HCT116 (cell line): ENCODE measurements at regions not wholly inside any gene's neighbourhood (a gene's known extent, or its start where the extent isn't known, plus 50 kb on each side); places are given as distances from the start of the nearest gene placed in this dataset.

Source experiments
- ATAC-seq: fragments of 200-7000 bp; cut with Tn5 transposase; 2 replicates; pipeline ENCODE4 v1.9.1; 2020; ENCODE audit warnings: mild to moderate bottlenecking, moderate library complexity
- BruUV-seq: library from RNA; stranded (reverse); fragments of 400-500 nt; replicated peaks from 2 replicates; lab custom pipeline; 2021; lab: Mats Ljungman, UMichigan
- CTCF ChIA-PET: fragments of 300-600 bp; sonication (Branson Sonifier 250); formaldehyde crosslinking; loops from one replicate; lab custom pipeline; 2021; ENCODE audit warnings: antibody characterized with exemption; lab: Charles Lee
- POLR2A ChIA-PET: fragments of 300-600, 350-600 bp; sonication (Branson Sonifier 250); formaldehyde crosslinking; loops from one replicate; lab custom pipeline; 2021; ENCODE audit warnings: antibody characterized with exemption; lab: Charles Lee
- RAD21 ChIA-PET, 2 experiments: fragments of 300-600 bp; sonication (Branson Sonifier 250); formaldehyde crosslinking; loops; one replicate each; lab custom pipeline; 2023; ENCODE audit warnings: low total read pairs in 2 of 2; ENCODE audit not compliant: uncharacterized antibody in 2 of 2, unreplicated experiment in 2 of 2, low non-redundant PET in 1 of 2; lab: Charles Lee
- DNase-seq: peaks from one replicate; pipeline ENCODE4 v3.0.0-alpha.2; 2010; ENCODE audit warnings: low read depth, low spot score
- H2AFZ ChIP-seq: fragments of 200-600 bp; shearing (Covaris generic), sonication (generic); 2 replicates; pipeline ENCODE4 v1.6.1; 2017; ENCODE audit warnings: low read depth, mixed run types, mixed read lengths, antibody characterized with exemption, low read length; ENCODE audit not compliant: poor library complexity, severe bottlenecking
- H3K27ac ChIP-seq: 2 replicates; pipeline ENCODE4 v1.5.1; 2012; ENCODE audit warnings: low read depth, low read length
- H3K27me3 ChIP-seq: fragments of 200-600 bp; sonication (generic); 2 replicates; pipeline ENCODE4 v1.6.1; 2016; ENCODE audit warnings: mixed run types, low read length, mixed read lengths; ENCODE audit not compliant: insufficient read depth
- H3K36me3 ChIP-seq, 2 experiments: fragments of 200-500 bp in 1 of 2; fragments of 200-600 bp in 1 of 2; sonication (Bioruptor generic) in 1 of 2; sonication (generic) in 1 of 2; 2 replicates each; pipeline versions ENCODE4 v1.5.1 to v1.6.1; 2014 to 2016; ENCODE audit warnings: low read length in 2 of 2, inconsistent platforms in 1 of 2, mixed read lengths in 1 of 2, mixed run types in 1 of 2; ENCODE audit not compliant: insufficient read depth in 2 of 2, control insufficient read depth in 1 of 2
- H3K4me1 ChIP-seq, 2 experiments: fragments of 200-600 bp in 1 of 2; sonication (generic) in 1 of 2; 2 replicates each; pipeline versions ENCODE4 v1.5.1 to v1.6.1; 2012 to 2017; ENCODE audit warnings: low read length in 2 of 2, inconsistent platforms in 1 of 2, mild to moderate bottlenecking in 1 of 2, mixed read lengths in 1 of 2, mixed run types in 1 of 2, moderate library complexity in 1 of 2; ENCODE audit not compliant: insufficient read depth in 2 of 2, control insufficient read depth in 1 of 2
- H3K4me2 ChIP-seq: fragments of 200-600 bp; sonication (generic); 2 replicates; pipeline ENCODE4 v1.6.1; 2017; ENCODE audit warnings: mixed run types, low read length, mixed read lengths
- H3K4me3 ChIP-seq, 2 experiments: fragments of 200-600 bp in 1 of 2; sonication (generic) in 1 of 2; replicated peaks in 1 of 2; 2 replicates each; pipeline ENCODE4 v1.5.1; 2011 to 2016; ENCODE audit warnings: low read length in 2 of 2, control low read depth in 1 of 2, low read depth in 1 of 2, mild to moderate bottlenecking in 1 of 2, mixed read lengths in 1 of 2, mixed run types in 1 of 2
- H3K79me2 ChIP-seq: fragments of 200-600 bp; sonication (generic); 2 replicates; pipeline ENCODE4 v1.6.1; 2017; ENCODE audit warnings: mild to moderate bottlenecking, mixed run types, low read length, moderate library complexity, mixed read lengths; ENCODE audit not compliant: insufficient read depth
- H3K9ac ChIP-seq: fragments of 200-600 bp; sonication (generic); 2 replicates; pipeline ENCODE4 v1.6.1; 2016; ENCODE audit warnings: low read length, mixed read lengths
- H3K9me2 ChIP-seq: fragments of 200-600 bp; sonication (generic), shearing (Covaris generic); 2 replicates; pipeline ENCODE4 v1.6.1; 2017; ENCODE audit warnings: mixed run types, mild to moderate bottlenecking, moderate library complexity; ENCODE audit not compliant: insufficient read depth
- H3K9me3 ChIP-seq, 2 experiments: fragments of 200-500 bp in 1 of 2; fragments of 200-600 bp in 1 of 2; sonication (Bioruptor generic) in 1 of 2; sonication (generic) in 1 of 2; 2 replicates each; pipeline ENCODE4 v1.6.1; 2014 to 2017; ENCODE audit warnings: low read length in 2 of 2, mixed read lengths in 2 of 2, inconsistent platforms in 1 of 2, low read depth in 1 of 2, mild to moderate bottlenecking in 1 of 2, mixed run types in 1 of 2, moderate library complexity in 1 of 2; ENCODE audit not compliant: control insufficient read depth in 1 of 2, insufficient read depth in 1 of 2
- H4K20me1 ChIP-seq: fragments of 200-600 bp; sonication (generic), shearing (Covaris generic); 2 replicates; pipeline ENCODE4 v1.6.1; 2017; ENCODE audit warnings: mixed run types, mild to moderate bottlenecking, moderate library complexity; ENCODE audit not compliant: insufficient read depth
- CBX3 ChIP-seq: IDR thresholded peaks from 2 replicates; pipeline ENCODE4 v1.6.1; 2012; ENCODE audit warnings: low read depth
- CEBPB ChIP-seq: IDR thresholded peaks from 2 replicates; pipeline ENCODE4 v1.6.1; 2012; ENCODE audit warnings: low read depth
- EGR1 ChIP-seq: IDR thresholded peaks from 2 replicates; pipeline ENCODE4 v1.6.1; 2012; ENCODE audit warnings: low read depth
- ELF1 ChIP-seq: IDR thresholded peaks from 2 replicates; pipeline ENCODE4 v1.6.1; 2012; ENCODE audit warnings: low read depth, borderline replicate concordance
- EZH2 ChIP-seq: fragments of 200-600 bp; sonication (generic); IDR thresholded peaks from 2 replicates; pipeline ENCODE4 v1.6.1; 2017; ENCODE audit warnings: antibody characterized with exemption, mixed run types
- EZH2phosphoT487 ChIP-seq: fragments of 200-600 bp; IDR thresholded peaks from 2 replicates; pipeline ENCODE4 v1.6.1; 2018; ENCODE audit warnings: antibody characterized with exemption, borderline replicate concordance
- FOSL1 ChIP-seq: IDR thresholded peaks from 2 replicates; pipeline ENCODE4 v1.6.1; 2012; ENCODE audit warnings: low read depth
- POLR2A ChIP-seq: IDR thresholded peaks from 2 replicates; pipeline ENCODE4 v1.7.0; 2011; ENCODE audit warnings: borderline replicate concordance; ENCODE audit not compliant: insufficient read depth, insufficient read length; ENCODE audit errors: extremely low read depth
- POLR2AphosphoS5 ChIP-seq: IDR thresholded peaks from 2 replicates; pipeline ENCODE4 v1.6.1; 2011; ENCODE audit warnings: mild to moderate bottlenecking, low read depth, low read length, moderate library complexity
- RAD21 ChIP-seq: IDR thresholded peaks from 2 replicates; pipeline ENCODE4 v1.6.1; 2012; ENCODE audit warnings: low read depth, mild to moderate bottlenecking
- SIN3A ChIP-seq: IDR thresholded peaks from 2 replicates; pipeline ENCODE4 v1.6.1; 2012; ENCODE audit warnings: low read depth
- SP1 ChIP-seq: IDR thresholded peaks from 2 replicates; pipeline ENCODE4 v1.6.1; 2012; ENCODE audit warnings: low read depth
- SRF ChIP-seq: IDR thresholded peaks from 2 replicates; pipeline ENCODE4 v1.6.1; 2012; ENCODE audit warnings: low read depth
- TCF7L2 ChIP-seq: IDR thresholded peaks from 2 replicates; pipeline ENCODE4 v1.7.0; 2011; ENCODE audit warnings: borderline replicate concordance, inconsistent platforms; ENCODE audit not compliant: insufficient read depth, insufficient read length; ENCODE audit errors: extremely low read depth
- YY1 ChIP-seq: IDR thresholded peaks from 2 replicates; pipeline ENCODE4 v1.6.1; 2011; ENCODE audit warnings: low read length, low read depth, moderate library complexity, mild to moderate bottlenecking; ENCODE audit not compliant: insufficient replicate concordance; ENCODE audit errors: extremely low read depth
- ZFX ChIP-seq: fragments of 450-650 bp; IDR thresholded peaks from 2 replicates; pipeline ENCODE4 v1.6.1; 2017
- intact Hi-C: fragments of 100-400 bp; cut with micrococcal nuclease; formaldehyde crosslinking; loops from 2 replicates; pipeline ENCODE4 v1.10.0; 2022
- TF ChIP-seq, protein P1 (sequence below): IDR thresholded peaks from 2 replicates; pipeline ENCODE4 v1.6.1; 2012; ENCODE audit warnings: low read depth
- TF ChIP-seq, protein P2 (sequence below): IDR thresholded peaks from 2 replicates; pipeline ENCODE4 v1.6.1; 2012
- TF ChIP-seq, protein P3 (sequence below): IDR thresholded peaks from 2 replicates; pipeline ENCODE4 v1.6.1; 2011; ENCODE audit warnings: mild to moderate bottlenecking, low read length, moderate library complexity; ENCODE audit not compliant: insufficient replicate concordance; ENCODE audit errors: extremely low read depth

DNA sequence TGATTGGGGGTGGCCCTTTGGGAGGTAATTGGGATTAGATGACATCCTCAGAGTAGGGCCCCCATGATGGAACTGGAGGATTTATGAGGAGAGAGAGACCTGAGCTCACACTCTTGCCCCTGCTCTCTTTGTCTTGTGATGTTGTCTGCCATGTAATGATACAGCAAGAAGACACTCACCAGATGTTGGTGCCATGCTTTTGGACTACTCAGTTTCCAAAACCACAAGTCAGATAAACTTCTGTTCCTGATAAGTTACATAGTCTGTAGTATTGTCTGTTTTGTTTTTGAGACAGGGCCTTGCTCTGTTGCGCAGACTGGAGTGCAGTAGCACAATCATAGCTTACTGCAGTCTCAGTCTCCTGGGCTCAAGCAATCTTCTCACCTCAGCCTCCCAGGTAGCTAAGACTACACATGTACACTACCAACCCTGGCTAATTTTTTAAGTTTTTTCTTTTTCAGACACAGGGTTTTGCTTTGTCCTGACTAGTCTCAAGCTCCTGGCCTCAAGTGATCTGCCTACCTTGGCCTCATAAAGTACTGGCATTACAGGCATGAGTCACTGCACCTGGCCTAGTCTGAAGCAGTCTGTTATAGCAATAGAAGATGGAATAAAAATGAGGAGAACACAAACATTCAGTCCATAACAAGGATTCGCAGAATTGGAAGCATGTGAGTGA lies 115.0 kb upstream of the GALNT2 start:
- Histone ChIP-seq H4K20me1 (no peaks in the 10 kb centered on the region), H3K4me2 (no peak overlapping the region), H3K36me3 (no peaks in the 10 kb centered on the region), H2AFZ (no peak overlapping the region), H3K4me3 (no peak overlapping the region), H3K4me1 (no peaks in the 10 kb centered on the region), H3K9me3 (no peaks in the 10 kb centered on the region), H3K9ac (no peak overlapping the region), H3K27ac (no peak overlapping the region), H3K9me2 (no peaks in the 10 kb centered on the region), H3K79me2 (no peaks in the 10 kb centered on the region), H3K27me3 (peaks cover 20% of the 10 kb centered on the region; the same call in 1 of the 2 replicates)
- TF ChIP-seq, protein P1, sequence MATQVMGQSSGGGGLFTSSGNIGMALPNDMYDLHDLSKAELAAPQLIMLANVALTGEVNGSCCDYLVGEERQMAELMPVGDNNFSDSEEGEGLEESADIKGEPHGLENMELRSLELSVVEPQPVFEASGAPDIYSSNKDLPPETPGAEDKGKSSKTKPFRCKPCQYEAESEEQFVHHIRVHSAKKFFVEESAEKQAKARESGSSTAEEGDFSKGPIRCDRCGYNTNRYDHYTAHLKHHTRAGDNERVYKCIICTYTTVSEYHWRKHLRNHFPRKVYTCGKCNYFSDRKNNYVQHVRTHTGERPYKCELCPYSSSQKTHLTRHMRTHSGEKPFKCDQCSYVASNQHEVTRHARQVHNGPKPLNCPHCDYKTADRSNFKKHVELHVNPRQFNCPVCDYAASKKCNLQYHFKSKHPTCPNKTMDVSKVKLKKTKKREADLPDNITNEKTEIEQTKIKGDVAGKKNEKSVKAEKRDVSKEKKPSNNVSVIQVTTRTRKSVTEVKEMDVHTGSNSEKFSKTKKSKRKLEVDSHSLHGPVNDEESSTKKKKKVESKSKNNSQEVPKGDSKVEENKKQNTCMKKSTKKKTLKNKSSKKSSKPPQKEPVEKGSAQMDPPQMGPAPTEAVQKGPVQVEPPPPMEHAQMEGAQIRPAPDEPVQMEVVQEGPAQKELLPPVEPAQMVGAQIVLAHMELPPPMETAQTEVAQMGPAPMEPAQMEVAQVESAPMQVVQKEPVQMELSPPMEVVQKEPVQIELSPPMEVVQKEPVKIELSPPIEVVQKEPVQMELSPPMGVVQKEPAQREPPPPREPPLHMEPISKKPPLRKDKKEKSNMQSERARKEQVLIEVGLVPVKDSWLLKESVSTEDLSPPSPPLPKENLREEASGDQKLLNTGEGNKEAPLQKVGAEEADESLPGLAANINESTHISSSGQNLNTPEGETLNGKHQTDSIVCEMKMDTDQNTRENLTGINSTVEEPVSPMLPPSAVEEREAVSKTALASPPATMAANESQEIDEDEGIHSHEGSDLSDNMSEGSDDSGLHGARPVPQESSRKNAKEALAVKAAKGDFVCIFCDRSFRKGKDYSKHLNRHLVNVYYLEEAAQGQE: no peak
- TF ChIP-seq SIN3A (no peak), SRF (no peak), CBX3 (no peak), CEBPB (no peak), POLR2A (no peak), SP1 (no peak), ELF1 (no peak), POLR2AphosphoS5 (no peak), RAD21 (no peak), EZH2 (no peak), FOSL1 (no peak), ZFX (no peak), EZH2phosphoT487 (no peak), YY1 (no peak), TCF7L2 (no peak), EGR1 (no peak)
- TF ChIP-seq, protein P2, sequence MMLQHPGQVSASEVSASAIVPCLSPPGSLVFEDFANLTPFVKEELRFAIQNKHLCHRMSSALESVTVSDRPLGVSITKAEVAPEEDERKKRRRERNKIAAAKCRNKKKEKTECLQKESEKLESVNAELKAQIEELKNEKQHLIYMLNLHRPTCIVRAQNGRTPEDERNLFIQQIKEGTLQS: no peak
- TF ChIP-seq, protein P3, sequence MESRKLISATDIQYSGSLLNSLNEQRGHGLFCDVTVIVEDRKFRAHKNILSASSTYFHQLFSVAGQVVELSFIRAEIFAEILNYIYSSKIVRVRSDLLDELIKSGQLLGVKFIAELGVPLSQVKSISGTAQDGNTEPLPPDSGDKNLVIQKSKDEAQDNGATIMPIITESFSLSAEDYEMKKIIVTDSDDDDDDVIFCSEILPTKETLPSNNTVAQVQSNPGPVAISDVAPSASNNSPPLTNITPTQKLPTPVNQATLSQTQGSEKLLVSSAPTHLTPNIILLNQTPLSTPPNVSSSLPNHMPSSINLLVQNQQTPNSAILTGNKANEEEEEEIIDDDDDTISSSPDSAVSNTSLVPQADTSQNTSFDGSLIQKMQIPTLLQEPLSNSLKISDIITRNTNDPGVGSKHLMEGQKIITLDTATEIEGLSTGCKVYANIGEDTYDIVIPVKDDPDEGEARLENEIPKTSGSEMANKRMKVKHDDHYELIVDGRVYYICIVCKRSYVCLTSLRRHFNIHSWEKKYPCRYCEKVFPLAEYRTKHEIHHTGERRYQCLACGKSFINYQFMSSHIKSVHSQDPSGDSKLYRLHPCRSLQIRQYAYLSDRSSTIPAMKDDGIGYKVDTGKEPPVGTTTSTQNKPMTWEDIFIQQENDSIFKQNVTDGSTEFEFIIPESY: no peak
- RAD21 ChIA-PET: no interaction called here
- POLR2A ChIA-PET: no interaction called here
- no TSS peak for BruUV-seq
- DNase-seq: no peak
- no peak for ATAC-seq
- CTCF ChIA-PET: no interaction called here
- intact Hi-C loops: no loop called here
